ENCODE measurements at regions not wholly inside any gene's neighbourhood (a gene's known extent, or its start where the extent isn't known, plus 50 kb on each side); places are given as distances from the start of the nearest gene placed in this dataset.

DNA sequence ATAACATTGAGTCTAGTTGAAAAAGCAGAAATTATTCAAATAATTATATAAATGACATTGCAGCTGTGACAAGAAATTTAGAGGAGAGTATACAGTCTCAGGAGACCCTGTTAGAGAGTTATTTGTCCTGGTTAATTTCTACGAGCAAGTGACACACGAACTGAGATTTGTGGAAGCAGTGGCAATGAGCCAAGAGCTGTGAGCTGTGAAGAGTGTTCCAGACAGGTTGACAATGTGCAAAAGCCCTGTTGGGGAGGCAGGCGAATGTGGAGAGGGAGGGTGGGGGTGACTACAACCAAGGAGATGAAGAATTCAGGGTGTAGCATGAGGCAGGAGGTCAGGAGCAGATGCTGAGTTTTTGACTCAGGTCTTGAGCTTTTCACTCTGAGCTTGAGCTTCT is 620.2 kb upstream of the TENM4 start:
- TF ChIP-seq, protein P1, sequence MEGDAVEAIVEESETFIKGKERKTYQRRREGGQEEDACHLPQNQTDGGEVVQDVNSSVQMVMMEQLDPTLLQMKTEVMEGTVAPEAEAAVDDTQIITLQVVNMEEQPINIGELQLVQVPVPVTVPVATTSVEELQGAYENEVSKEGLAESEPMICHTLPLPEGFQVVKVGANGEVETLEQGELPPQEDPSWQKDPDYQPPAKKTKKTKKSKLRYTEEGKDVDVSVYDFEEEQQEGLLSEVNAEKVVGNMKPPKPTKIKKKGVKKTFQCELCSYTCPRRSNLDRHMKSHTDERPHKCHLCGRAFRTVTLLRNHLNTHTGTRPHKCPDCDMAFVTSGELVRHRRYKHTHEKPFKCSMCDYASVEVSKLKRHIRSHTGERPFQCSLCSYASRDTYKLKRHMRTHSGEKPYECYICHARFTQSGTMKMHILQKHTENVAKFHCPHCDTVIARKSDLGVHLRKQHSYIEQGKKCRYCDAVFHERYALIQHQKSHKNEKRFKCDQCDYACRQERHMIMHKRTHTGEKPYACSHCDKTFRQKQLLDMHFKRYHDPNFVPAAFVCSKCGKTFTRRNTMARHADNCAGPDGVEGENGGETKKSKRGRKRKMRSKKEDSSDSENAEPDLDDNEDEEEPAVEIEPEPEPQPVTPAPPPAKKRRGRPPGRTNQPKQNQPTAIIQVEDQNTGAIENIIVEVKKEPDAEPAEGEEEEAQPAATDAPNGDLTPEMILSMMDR (IDR thresholded peaks at IDR 0.05; ENCODE audit: extremely low read depth in 1 of 2, insufficient read depth in 1 of 2, low read depth in 1 of 2, low read length in 2 of 2), result no peak
- Histone ChIP-seq H3K27ac (ENCODE audit: insufficient read depth, low read depth, low read length) (no peak overlapping the region), H3K4me3 (replicated peaks in 1 of 3; ENCODE audit: insufficient read depth in 1 of 3, low read depth in 1 of 3, low read length in 3 of 3) (no peak overlapping the region), H3K36me3 (ENCODE audit: control insufficient read depth in 2 of 2, extremely low read depth in 1 of 2, insufficient read depth in 2 of 2, low read length in 2 of 2) (no peaks in the 10 kb centered on the region), H3K9me1 (replicated peaks; ENCODE audit: control insufficient read depth, extremely low read depth, insufficient read depth, low read length) (no peaks in the 10 kb centered on the region), H3K27me3 (ENCODE audit: control insufficient read depth in 2 of 2, insufficient read depth in 2 of 2, low read length in 2 of 2) (no peaks in the 10 kb centered on the region), H4K20me1 (replicated peaks; ENCODE audit: control insufficient read depth, extremely low read depth, insufficient read depth, low read length) (no peaks in the 10 kb centered on the region), H3K4me1 (ENCODE audit: control insufficient read depth, extremely low read depth, insufficient read depth, low read length) (no peaks in the 10 kb centered on the region), H3K9ac (replicated peaks; ENCODE audit: extremely low read depth, insufficient read depth, low read length) (no peak overlapping the region), H3K4me2 (ENCODE audit: insufficient read depth, low read length) (no peak overlapping the region), H3K79me2 (ENCODE audit: control insufficient read depth, insufficient read depth, low read length) (no peaks in the 10 kb centered on the region), H2AFZ (ENCODE audit: low read depth, low read length) (no peak overlapping the region), H3K9me3 (replicated peaks; ENCODE audit: control insufficient read depth, insufficient read depth, low read length) (no peaks in the 10 kb centered on the region)
- intact Hi-C loops (cut with micrococcal nuclease), result no loop called here
- POLR2A ChIA-PET, result no interaction called here
- FAIRE-seq (no peak), DNase-seq (ENCODE audit: low read depth, low spot score) (no peak)
- dilution Hi-C loops (cut with MboI; ENCODE audit: extremely low pct_ligation_motif_present, low sequenced_read_pairs), result no loop called here
- BruUV-seq (replicated peaks), result no TSS peak
- CTCF ChIA-PET, result no interaction called here

DNA sequence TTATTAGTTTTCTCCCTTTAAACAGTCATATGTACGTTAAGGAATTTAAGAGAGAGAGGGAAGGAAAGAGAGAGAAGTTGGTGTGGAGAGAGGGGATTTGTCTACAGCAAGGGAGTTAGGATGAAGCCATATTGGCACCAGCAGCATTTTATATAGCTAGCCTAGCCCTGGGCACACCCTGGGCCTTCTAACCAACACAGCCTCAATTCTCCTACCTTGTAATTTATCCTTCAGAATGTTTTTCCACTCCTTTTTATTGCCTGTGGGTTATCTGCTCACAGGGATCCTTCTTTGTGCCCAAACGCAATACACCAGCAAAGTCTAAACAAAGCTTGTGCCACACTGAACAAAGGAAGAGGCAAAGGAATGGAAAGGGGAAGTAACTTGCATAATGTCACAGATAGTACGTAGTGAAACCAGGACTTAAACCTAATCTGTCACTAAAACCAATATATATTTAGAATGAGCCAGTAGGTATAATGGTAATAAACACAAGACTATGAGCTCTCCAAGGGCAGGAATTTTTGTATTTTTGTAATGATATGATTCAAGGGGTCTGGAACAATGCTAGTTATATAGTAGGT is 613.8 kb upstream of the TENM4 start:
- H3K9ac ChIP-seq (replicated peaks; ENCODE audit: extremely low read depth, insufficient read depth, low read length), result no peak overlapping the region
- no peak overlapping the region for H3K4me3 ChIP-seq (replicated peaks in 1 of 3; ENCODE audit: insufficient read depth in 1 of 3, low read depth in 1 of 3, low read length in 3 of 3)
- no peaks in the 10 kb centered on the region for H4K20me1 ChIP-seq (replicated peaks; ENCODE audit: control insufficient read depth, extremely low read depth, insufficient read depth, low read length)
- no TSS peak for BruUV-seq (replicated peaks)
- no peak overlapping the region for H3K4me2 ChIP-seq (ENCODE audit: insufficient read depth, low read length)
- TF ChIP-seq, protein P2, sequence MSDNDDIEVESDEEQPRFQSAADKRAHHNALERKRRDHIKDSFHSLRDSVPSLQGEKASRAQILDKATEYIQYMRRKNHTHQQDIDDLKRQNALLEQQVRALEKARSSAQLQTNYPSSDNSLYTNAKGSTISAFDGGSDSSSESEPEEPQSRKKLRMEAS (IDR thresholded peaks at IDR 0.05; ENCODE audit: insufficient read depth, insufficient read length), result no peak
- TF ChIP-seq GATA2 (IDR thresholded peaks at IDR 0.05; ENCODE audit: insufficient read depth, insufficient read length, low read depth, low read length) (no peak), MYC (IDR thresholded peaks at IDR 0.05; ENCODE audit: low read depth, low read length) (no peak), POLR2AphosphoS5 (IDR thresholded peaks at IDR 0.05; ENCODE audit: insufficient read depth, low read depth, low read length) (no peak), FOS (IDR thresholded peaks at IDR 0.05; ENCODE audit: borderline replicate concordance, insufficient read depth, low read length) (no peak), POLR2A (IDR thresholded peaks at IDR 0.05; ENCODE audit: low read depth, low read length) (no peak)
- TF ChIP-seq, protein P1 (IDR thresholded peaks at IDR 0.05; ENCODE audit: extremely low read depth in 1 of 2, insufficient read depth in 1 of 2, low read depth in 1 of 2, low read length in 2 of 2), result no peak
- H3K9me3 ChIP-seq (replicated peaks; ENCODE audit: control insufficient read depth, insufficient read depth, low read length), result no peaks in the 10 kb centered on the region
- no peaks in the 10 kb centered on the region for H3K27me3 ChIP-seq (ENCODE audit: control insufficient read depth in 2 of 2, insufficient read depth in 2 of 2, low read length in 2 of 2)
- FAIRE-seq (no peak), DNase-seq (ENCODE audit: low read depth, low spot score) (no peak)
- POLR2A ChIA-PET, result no interaction called here
- H3K36me3 ChIP-seq (ENCODE audit: control insufficient read depth in 2 of 2, extremely low read depth in 1 of 2, insufficient read depth in 2 of 2, low read length in 2 of 2), result no peaks in the 10 kb centered on the region
- H3K9me1 ChIP-seq (replicated peaks; ENCODE audit: control insufficient read depth, extremely low read depth, insufficient read depth, low read length), result no peaks in the 10 kb centered on the region
- H3K27ac ChIP-seq (ENCODE audit: insufficient read depth, low read depth, low read length), result no peak overlapping the region
- CTCF ChIA-PET, result no interaction called here
- H2AFZ ChIP-seq (ENCODE audit: low read depth, low read length), result no peak overlapping the region
- no peaks in the 10 kb centered on the region for H3K4me1 ChIP-seq (ENCODE audit: control insufficient read depth, extremely low read depth, insufficient read depth, low read length)
- intact Hi-C loops (cut with micrococcal nuclease) (no loop called here), dilution Hi-C loops (cut with MboI; ENCODE audit: extremely low pct_ligation_motif_present, low sequenced_read_pairs) (no loop called here)
- no peaks in the 10 kb centered on the region for H3K79me2 ChIP-seq (ENCODE audit: control insufficient read depth, insufficient read depth, low read length)
